HG03139 (cell line): ENCODE measurements at regions not wholly inside any gene's neighbourhood (a gene's known extent, or its start where the extent isn't known, plus 50 kb on each side); places are given as distances from the start of the nearest gene placed in this dataset.

ENCODE experiments used
- ATAC-seq: cut with Tn5 transposase; IDR thresholded peaks from one replicate; pipeline ENCODE4 v1.9.1; 2021; ENCODE audit not compliant: unreplicated experiment

DNA sequence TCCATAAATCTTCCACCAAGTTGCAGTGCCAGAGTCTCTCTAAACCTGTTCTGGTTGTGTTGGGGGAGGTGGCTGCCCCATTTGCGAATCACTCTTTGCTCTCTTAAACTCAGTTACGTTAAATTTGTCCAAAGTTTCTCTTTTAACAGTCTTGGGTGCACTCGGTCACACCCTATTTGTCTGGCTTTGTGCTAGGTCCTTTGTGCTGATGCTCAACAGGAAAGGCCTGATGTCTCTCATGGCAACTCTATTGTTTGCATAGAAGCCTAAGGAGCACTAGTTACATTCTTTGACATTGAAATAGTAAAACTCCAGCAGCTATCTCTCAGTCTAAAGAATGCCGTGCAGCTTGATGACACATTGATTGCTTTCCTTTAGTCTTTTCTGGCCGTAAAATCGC, 105.1 kb downstream of the TRMT11 start:
- ATAC-seq, result no peak

DNA sequence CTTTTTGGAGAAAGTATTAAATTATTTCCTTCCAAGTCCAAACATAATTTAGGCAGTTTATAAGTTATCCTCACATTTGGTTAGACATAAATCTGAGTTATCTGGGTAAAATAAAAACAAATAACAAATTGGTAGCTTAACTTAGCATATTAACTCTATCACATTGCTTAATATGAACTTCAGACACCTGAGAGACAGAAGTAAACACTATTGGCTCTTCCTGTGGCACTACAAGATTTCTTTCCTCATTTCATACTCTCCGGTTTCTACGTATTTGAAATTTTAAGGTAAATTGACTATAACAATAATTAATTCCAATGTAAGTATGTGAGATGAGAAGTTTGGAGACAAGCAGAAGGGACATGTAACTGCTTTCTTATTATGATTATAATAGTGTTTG, 106.8 kb downstream of the TRMT11 start:
- ATAC-seq, result no peak

GRCh38 chr6:126094411-126094810, 108.1 kb downstream of the TRMT11 start:
- no peak for ATAC-seq

DNA sequence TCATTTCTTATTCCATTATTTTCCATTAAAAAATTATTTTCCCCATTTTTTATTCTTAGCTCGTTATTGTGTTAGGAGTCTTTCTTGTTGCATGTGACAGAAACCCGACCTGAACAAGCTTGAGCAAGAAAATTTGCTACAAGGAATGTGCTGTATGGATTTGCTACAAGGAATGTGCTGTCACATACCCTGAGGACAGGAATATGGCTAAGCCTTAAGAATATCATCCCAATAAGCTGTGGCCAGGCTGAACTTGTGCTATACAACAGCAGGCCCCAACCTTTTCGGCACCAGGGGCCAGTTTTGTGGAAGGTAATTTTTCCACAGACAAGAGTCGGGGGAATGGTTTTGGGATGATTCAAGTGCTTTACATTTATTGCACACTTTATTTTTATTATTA, 114.0 kb downstream of the TRMT11 start:
- ATAC-seq, result no peak

- no peak for ATAC-seq
Observed at GRCh38 chr6:126102358-126102757, 116.0 kb downstream of the TRMT11 start.

DNA sequence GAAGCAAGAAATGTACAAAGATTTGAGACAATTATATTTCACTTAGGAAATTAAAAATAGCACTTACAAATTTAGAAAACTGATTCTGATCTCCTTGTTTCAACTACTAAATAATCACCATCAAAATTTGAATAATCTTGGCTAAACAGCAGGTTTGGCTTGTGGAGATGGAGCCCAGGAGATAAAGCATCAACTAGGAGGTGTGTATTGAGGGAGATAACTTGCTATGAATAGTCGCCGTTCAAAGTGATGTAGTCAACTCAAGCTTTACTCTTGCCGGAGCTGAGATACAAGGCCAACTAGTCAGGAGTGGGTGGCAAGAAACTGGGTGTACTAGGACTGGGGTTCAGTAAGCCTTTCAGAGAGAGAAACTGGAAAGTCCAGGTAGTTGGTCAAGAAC, 117.7 kb downstream of the TRMT11 start:
- no peak for ATAC-seq

- no peak for ATAC-seq
Observed at GRCh38 chr6:126107475-126108166, 121.3 kb downstream of the TRMT11 start.

DNA sequence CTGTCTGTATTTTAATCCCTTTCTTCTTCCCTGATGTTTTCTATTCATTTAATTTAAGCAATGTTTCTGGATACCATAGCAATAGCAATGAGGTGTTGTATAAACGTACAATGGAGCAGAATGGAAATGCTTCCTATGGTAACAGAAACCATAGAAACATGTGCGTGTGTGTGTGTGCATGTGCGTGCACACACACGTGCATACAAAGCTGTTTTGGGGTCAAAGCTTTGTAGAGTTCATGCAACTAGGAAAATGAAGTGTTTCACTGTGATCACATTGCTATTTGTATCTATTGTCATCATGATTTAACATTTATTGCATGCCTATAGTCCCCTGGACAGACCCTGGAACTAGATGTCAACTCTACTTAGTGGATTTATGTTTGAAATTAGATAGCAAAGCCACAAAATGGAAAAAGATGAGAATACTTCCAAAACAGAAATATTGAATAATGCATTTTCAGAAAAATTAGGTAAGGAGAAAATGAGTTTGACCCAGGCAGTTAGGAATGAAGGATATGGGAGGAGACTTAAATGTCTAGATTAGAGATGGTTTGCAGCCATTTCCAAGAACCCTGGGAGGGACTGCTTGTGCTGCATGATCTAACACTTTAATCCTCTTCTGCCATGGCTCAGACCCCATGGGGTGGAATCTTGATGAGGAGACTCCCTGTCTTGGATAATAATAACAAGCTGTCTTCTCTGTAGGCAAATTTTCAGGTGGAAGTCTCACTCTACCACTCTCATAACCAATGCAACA, 124.4 kb downstream of the TRMT11 start:
- no peak for ATAC-seq

DNA sequence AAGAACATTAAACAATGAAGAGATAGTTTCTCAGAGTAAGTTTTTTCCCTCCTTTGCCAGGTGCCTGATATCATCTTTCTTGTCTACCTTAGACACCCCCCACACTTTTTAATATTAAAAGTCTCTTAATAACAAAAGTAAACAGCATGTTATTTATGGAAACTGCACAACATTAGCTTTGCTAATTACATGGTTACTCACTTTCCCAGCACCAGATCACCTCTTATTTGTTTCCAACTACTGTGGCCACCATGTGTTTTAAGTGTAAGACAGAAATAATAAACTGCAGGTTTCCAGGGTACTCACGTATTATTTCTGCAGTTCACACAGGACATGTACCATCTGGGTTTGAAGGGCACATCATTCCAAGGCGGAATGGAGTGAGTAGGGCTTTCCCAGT, 125.0 kb downstream of the TRMT11 start:
- no peak for ATAC-seq

GRCh38 chr6:126112171-126112632, 125.9 kb downstream of the TRMT11 start:
- ATAC-seq, result no peak

DNA sequence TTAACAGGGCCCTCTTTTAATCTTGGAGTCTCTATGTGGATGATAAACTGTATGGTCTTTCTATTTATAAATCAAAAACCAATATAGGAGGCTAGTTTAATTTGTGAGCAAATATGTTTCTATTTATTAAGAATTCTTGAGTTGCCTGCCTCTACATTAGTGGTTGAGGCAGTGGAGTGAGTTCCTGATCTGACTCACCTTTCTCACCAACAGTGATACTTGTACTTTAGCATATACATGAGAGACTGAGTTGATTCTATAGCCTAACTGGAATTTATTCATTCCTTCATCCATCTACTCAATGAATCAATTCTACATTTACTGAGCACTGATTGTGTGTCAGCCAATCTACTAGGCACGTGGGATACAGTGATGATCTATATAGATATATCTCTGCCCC, 126.9 kb downstream of the TRMT11 start:
- ATAC-seq, result no peak

DNA sequence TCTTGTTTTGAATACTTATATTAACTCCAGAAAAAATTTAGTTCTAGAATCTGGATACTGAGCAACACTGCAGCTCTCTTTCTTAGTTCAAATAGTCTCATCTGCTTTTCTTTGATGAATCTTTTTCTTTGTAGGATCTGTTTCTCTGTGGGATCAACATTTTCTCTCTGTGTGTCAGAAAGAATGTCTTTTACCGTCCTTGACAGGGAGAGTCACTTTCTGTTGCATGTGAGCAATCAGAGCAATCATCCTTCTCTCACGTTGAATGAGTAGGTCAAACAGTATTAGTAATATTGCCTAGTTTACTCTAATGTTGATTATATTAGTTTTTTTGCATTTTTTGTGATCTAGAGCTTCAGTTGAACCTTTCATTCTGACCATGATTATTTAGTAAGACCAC, 130.9 kb downstream of the TRMT11 start:
- ATAC-seq, result no peak

- ATAC-seq, result no peak
Observed at GRCh38 chr6:126118058-126118755, 131.9 kb downstream of the TRMT11 start.

GRCh38 chr6:126118936-126119335, 132.6 kb downstream of the TRMT11 start:
- no peak for ATAC-seq

- ATAC-seq, result no peak
Observed at GRCh38 chr6:126123226-126123625, 136.9 kb downstream of the TRMT11 start.

GRCh38 chr6:126127659-126128058, 141.3 kb downstream of the TRMT11 start:
- no peak for ATAC-seq

DNA sequence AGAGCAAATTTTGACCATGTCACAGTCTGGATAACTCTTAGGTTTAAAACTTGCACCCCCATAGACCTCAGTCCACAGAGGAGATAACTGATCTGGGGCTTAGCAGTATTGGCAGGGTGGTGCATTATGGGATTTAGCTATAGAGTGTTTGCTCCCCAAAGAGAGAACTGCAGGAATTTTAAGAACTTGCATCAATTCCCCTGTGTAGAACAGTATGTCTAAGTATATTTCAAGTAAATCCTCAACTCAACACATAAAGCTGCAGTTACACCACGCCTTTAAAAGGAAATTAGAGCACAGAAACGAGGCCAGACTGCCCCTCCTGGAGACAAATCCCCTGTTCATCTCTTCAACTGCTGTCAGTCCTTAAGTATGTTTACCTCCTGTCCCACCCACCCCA, 144.9 kb downstream of the TRMT11 start:
- ATAC-seq, result no peak

DNA sequence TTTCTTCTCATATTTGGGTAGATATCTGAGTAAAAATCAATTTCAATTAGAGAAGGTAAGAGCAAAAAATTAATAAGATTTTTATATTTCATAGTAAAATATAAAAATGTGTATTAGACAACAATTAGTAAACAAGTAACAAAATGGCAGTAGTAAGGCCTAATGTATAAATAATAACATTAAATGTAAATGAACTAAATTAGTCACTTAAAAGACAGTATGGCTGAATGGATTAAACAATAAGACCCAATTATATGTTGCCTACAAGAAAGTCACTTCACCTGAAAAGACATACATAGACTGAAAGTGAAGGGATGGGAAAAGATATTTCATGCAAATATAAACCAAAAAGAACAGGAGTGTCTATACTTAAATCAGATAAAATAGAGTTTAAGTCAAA, 147.6 kb downstream of the TRMT11 start:
- no peak for ATAC-seq

DNA sequence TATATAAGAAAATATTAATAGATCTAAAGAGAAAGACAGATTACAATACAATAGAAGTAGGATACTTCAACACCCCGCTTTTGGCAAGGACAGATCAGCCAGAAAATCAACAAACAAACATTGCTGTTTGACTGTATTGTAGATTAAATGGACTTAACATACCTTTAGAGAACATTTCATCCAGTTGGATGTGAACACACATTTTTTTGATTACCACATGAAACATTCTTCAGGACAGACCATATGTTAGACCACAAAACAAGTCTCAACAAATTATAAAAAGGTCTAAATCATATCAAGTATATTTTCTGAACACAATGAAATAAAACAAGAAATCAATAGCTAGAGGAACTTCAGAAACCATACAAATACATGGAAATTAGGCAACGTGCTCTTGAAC, 148.2 kb downstream of the TRMT11 start:
- ATAC-seq, result no peak

DNA sequence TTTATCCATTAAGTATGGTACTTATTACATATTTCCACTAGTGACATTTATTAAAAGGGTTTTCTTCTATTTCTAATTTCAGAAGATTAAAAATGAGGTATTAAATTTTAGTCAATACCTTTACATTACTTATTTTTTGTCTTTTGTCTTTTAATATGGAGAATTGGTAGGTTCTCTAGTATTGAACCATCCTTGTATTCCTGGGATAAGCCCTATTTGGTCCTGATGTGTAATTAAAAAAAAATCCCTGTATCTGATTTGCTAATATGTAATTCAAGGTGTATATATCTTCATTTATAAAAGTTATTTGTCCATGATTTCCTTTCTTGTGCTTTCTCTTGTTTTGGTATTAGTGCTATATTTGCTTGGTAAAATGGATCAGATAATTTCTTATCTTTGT, 153.7 kb downstream of the TRMT11 start:
- no peak for ATAC-seq

DNA sequence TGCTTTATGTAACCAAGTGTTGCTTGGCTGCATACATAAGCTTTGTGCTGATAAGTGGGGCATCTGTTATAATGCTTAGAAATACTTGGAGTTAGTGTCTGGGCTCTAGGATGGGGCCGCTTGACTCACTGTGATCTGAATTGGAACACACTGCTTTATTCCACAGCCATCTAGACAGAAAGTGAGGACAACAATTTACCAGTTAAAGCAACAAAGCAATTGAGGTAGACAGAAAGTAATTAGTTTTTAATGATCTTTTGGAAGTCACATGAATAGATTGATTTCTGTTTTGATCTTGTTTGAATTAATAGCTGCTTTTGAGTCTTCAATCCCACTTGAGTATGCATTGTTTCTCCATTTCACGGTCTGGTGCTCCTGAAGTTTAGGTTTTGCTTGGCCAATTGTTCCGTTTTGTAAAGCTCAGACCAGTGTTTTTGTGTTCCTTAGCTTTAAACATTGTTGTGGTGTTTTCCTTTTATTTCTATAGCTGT, 157.5 kb downstream of the TRMT11 start:
- no peak for ATAC-seq

DNA sequence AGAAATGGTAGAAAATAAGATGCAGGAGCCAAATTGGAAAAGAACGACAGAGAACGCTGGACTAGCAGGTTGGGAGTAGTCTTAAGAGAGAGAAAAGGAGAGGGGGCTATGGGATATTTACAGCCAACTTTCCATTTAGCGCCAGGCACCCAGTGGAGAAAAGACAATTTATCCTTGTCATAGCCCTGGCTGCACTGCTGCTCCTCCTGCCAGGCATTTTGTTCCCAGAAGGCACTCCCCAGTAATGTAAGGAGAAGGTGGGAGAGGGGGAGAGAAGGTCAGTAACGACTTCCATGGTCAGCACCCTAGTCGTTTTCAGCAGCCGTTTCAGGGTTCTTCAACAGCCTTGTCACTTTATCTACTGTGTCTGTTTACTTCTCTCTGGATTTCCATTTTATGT, 159.0 kb downstream of the TRMT11 start:
- no peak for ATAC-seq
